Liver (tissue), 8 donors: ENCODE measurements at regions not wholly inside any gene's neighbourhood (a gene's known extent, or its start where the extent isn't known, plus 50 kb on each side); places are given as distances from the start of the nearest gene placed in this dataset.

ENCODE experiments used
- DNase-seq: peaks from one replicate; pipeline ENCODE4 v3.0.0-alpha.2; 2017; ENCODE audit warnings: low spot score
- H3K27ac ChIP-seq, 2 donors: one replicate each; pipeline ENCODE4 v1.7.0; 2013; ENCODE audit warnings: inconsistent platforms in 2 of 2, low read length in 2 of 2, control low read depth in 1 of 2, low read depth in 1 of 2, mild to moderate bottlenecking in 1 of 2
- H3K27me3 ChIP-seq, 4 donors: one replicate each; pipeline versions ENCODE4 v1.6.1 to v1.7.0; 2013; ENCODE audit warnings: low read length in 3 of 4, inconsistent platforms in 1 of 4, mild to moderate bottlenecking in 1 of 4, moderate library complexity in 1 of 4; ENCODE audit not compliant: control insufficient read depth in 4 of 4, insufficient read depth in 4 of 4
- H3K36me3 ChIP-seq, 4 donors: one replicate each; pipeline versions ENCODE4 v1.6.1 to v1.7.0; 2013; ENCODE audit warnings: low read length in 3 of 4, mild to moderate bottlenecking in 3 of 4, low read depth in 1 of 4, moderate library complexity in 1 of 4; ENCODE audit not compliant: control insufficient read depth in 4 of 4, insufficient read depth in 3 of 4
- H3K4me1 ChIP-seq, 4 donors: one replicate each; pipeline versions ENCODE4 v1.6.1 to v1.7.0; 2013; ENCODE audit warnings: low read length in 3 of 4, mild to moderate bottlenecking in 3 of 4, moderate library complexity in 1 of 4; ENCODE audit not compliant: control insufficient read depth in 4 of 4, insufficient read depth in 4 of 4
- H3K4me3 ChIP-seq, 3 donors: one replicate each; pipeline versions ENCODE4 v1.6.1 to v1.7.0; 2013; ENCODE audit warnings: low read length in 3 of 3, control low read depth in 1 of 3, low read depth in 1 of 3, mild to moderate bottlenecking in 1 of 3
- H3K9ac ChIP-seq, 2 donors: one replicate each; pipeline ENCODE4 v1.7.0; 2013; ENCODE audit warnings: low read length in 2 of 2, mild to moderate bottlenecking in 2 of 2, moderate library complexity in 2 of 2, control low read depth in 1 of 2, low read depth in 1 of 2
- H3K9me3 ChIP-seq, 4 donors: one replicate each; pipeline versions ENCODE4 v1.6.1 to v1.7.0; 2013; ENCODE audit warnings: low read length in 3 of 4; ENCODE audit not compliant: control insufficient read depth in 4 of 4
- ATF3 ChIP-seq: IDR thresholded peaks from 2 replicates; pipeline ENCODE4 v1.6.1; 2016; ENCODE audit warnings: antibody characterized with exemption
- CTCF ChIP-seq: fragments of 150-350 bp; IDR thresholded peaks from 2 replicates; pipeline ENCODE4 v1.5.1; 2017; ENCODE audit warnings: improper control_type of control experiment, low read depth, low read length; ENCODE audit not compliant: missing input control
- EGR1 ChIP-seq, 2 donors: IDR thresholded peaks; 2 replicates each; pipeline ENCODE4 v1.6.1; 2016 to 2018; ENCODE audit warnings: antibody characterized with exemption in 2 of 2, low read depth in 2 of 2
- FOXA1 ChIP-seq: IDR thresholded peaks from 2 replicates; pipeline ENCODE4 v1.6.1; 2016; ENCODE audit warnings: antibody characterized with exemption
- FOXA2 ChIP-seq: IDR thresholded peaks from 2 replicates; pipeline ENCODE4 v1.6.1; 2016; ENCODE audit warnings: antibody characterized with exemption
- HNF4A ChIP-seq, 2 donors: conservative IDR thresholded peaks; 2 replicates each; pipeline ENCODE4 v1.6.1; 2016; ENCODE audit warnings: antibody characterized with exemption in 2 of 2, mild to moderate bottlenecking in 2 of 2
- MAX ChIP-seq: IDR thresholded peaks from 2 replicates; pipeline ENCODE4 v1.6.1; 2016; ENCODE audit warnings: antibody characterized with exemption
- REST ChIP-seq: IDR thresholded peaks from 2 replicates; pipeline ENCODE4 v1.6.1; 2016; ENCODE audit warnings: antibody characterized with exemption, mild to moderate bottlenecking
- SP1 ChIP-seq: IDR thresholded peaks from 2 replicates; pipeline ENCODE4 v1.6.1; 2018; ENCODE audit warnings: antibody characterized with exemption, mild to moderate bottlenecking
- TAF1 ChIP-seq: conservative IDR thresholded peaks from 2 replicates; pipeline ENCODE4 v1.6.1; 2016; ENCODE audit warnings: antibody characterized with exemption, mild to moderate bottlenecking
- YY1 ChIP-seq: IDR thresholded peaks from 2 replicates; pipeline ENCODE4 v1.6.1; 2016; ENCODE audit warnings: antibody characterized with exemption, mild to moderate bottlenecking
- ZBTB33 ChIP-seq: IDR thresholded peaks from 2 replicates; pipeline ENCODE4 v1.6.1; 2016; ENCODE audit warnings: antibody characterized with exemption
- WGBS: extraction: QIAGEN DNeasy Blood & Tissue Kit; methylation state at CpG from one replicate; pipeline ENCODE4 v1.1.7; 2013; 5-methylcytosine and 5-hydroxymethylcytosine counted together
- donor health status: healthy.
- donor health status: healthy.
- donor health status: healthy.
- donor health status: healthy.
- donor health status: healthy.

GRCh38 chr1:55821234-55821633 is 606.1 kb upstream of the USP24 start:
- Histone ChIP-seq H3K36me3 (no peaks in the 10 kb centered on the region), H3K9me3 (no peaks in the 10 kb centered on the region), H3K27ac (no peak overlapping the region), H3K4me1 (peaks cover 0 to 2% (median 0%) of the 10 kb centered on the region in 4 donors), H3K4me3 (no peak overlapping the region), H3K9ac (no peak overlapping the region), H3K27me3 (no peaks in the 10 kb centered on the region)
- DNase-seq = no peak
- no peak for TF ChIP-seq FOXA2
- WGBS = 85% methylated on average over 2 of the region's 2 CpGs

- Histone ChIP-seq H3K36me3 (no peaks in the 10 kb centered on the region), H3K9me3 (no peaks in the 10 kb centered on the region), H3K4me1 (peaks cover 0 to 3% (median 1%) of the 10 kb centered on the region in 4 donors), H3K4me3 (no peak overlapping the region), H3K27ac (no peak overlapping the region), H3K9ac (no peak overlapping the region), H3K27me3 (no peaks in the 10 kb centered on the region)
- WGBS = 61% methylated on average over 3 of the region's 3 CpGs
- no peak for DNase-seq
- TF ChIP-seq HNF4A (conservative IDR thresholded peaks at IDR 0.05) = no peak
- no peak for TF ChIP-seq ATF3
- no peak for TF ChIP-seq EGR1 (IDR thresholded peaks at IDR 0.05; ENCODE audit: low read depth in 2 of 2)
- no peak for TF ChIP-seq FOXA1
- TF ChIP-seq REST = no peak
- no peak for TF ChIP-seq CTCF
- no peak for TF ChIP-seq MAX
- TF ChIP-seq TAF1 = no peak
- TF ChIP-seq ZBTB33 = no peak
- no peak for TF ChIP-seq SP1
- TF ChIP-seq YY1 = no peak
These were observed 605.3 kb upstream of the USP24 start for GRCh38 chr1:55820501-55820900.
